GM21381 (cell line): ENCODE measurements at regions not wholly inside any gene's neighbourhood (a gene's known extent, or its start where the extent isn't known, plus 50 kb on each side); places are given as distances from the start of the nearest gene placed in this dataset.
"Not testable (repeated sequence)": the region's sequence is repeated elsewhere in the genome, so short reads cannot be mapped to it uniquely, and the experiment has no call there.

Source experiments
- ATAC-seq: cut with Tn5 transposase; IDR thresholded peaks from one replicate; pipeline ENCODE4 v1.9.1; 2021; ENCODE audit warnings: mild to moderate bottlenecking, moderate library complexity; ENCODE audit not compliant: unreplicated experiment

DNA sequence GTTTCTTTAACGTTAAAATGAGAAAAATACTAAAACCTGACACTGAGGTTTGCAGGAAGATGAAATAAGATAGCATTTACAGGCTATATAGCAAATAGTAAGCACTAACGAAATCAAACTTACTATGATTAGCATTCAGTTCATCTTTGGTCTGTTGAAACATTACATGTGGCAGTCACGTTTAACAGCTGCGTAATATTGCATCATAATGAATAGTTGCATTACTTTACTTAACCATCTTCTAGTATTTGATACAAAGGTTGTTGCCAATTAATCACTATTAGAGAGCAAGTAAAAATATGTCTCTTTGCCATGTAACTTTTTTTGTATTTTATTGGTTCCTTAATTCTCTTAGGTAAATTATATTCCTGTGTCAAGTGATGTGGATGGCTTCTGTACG is 131.8 kb upstream of the GHITM start:
- ATAC-seq: no peak

GRCh38 chr10:84008878-84009277 is 130.4 kb upstream of the GHITM start:
- peak; percentile 62 for ATAC-seq

DNA sequence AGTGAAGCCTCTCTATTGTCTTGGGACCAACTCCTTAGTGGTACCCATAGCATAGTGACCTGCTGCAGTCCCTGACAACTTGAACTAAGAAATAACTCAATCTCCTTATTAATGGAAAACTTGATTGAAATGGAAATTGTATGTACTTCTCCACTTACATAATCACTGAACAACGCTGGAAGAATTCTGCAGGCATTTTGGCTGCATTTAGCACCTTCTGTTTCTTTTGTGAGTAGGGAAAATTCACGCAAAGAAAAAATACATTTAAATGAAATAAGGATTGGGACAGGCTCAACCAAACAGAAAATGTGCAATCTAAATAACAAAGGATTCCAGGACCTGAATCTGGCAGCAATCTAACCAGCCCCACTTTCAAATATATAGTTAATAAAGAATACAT is 126.9 kb upstream of the GHITM start:
- ATAC-seq: no peak

DNA sequence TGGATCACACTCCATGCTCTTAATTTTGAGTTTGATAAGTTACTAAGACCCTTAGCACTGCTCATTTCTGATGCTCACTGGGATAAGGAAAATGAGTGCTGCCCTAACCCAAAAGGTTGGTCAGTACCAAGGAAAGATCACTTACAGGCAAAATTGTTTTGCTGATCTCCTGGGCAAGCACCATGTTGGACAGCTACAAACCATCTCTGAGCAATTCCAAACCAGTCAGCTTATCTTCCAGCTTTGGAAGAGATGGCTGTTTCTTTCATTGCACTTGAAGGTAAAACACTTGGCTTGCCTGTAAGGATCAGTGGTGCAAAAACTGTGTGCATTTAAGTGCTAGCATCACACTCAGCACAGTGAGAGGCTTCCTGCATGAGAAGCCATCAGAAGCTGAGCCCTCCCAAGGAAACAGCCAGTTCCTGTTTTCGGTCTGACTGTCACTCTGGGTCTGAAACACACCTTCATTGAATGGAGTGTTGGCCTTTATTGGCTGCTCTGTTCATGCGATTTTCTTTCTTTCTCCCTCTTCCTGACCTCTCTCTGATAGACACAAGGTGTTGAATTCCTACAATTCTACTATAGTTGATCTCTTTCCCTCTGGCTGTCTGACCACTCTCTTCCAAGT is 126.4 kb upstream of the GHITM start:
- ATAC-seq: peak; percentile 94

DNA sequence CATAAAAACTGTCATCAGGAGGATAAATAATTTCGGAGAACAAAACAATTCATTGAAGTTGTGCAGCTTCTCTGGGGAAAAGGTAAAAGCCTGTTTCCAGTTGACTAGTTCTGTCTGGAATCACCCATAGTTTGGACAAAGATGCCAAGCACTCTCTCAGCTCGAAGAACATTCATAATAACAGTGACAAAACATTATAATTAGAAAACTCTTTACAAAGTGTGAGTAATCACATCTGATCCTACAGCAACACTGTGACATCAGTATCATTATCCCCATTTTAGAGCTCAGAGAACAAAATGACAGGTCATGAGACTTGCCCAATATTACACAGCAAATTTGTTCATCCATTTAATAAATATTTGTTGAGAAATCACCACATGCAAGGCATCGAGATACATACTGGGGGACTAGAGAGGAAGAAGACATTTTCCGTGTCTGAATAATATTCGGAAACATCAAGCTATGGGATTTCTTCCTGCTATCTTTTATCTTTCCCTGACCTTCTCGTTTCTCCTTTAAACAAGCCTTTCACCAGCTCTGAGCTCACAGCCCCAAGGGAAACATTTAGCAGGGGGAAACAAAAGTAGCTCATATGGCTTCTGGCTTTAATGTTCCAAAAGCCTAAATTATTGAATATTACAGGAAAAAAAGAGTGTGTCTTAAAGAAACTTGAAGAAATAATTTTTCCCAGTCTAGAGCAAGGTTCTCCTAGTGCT is 123.3 kb upstream of the GHITM start:
- no peak for ATAC-seq

- no peak for ATAC-seq
Measured at GRCh38 chr10:84018826-84019225, 120.5 kb upstream of the GHITM start.

DNA sequence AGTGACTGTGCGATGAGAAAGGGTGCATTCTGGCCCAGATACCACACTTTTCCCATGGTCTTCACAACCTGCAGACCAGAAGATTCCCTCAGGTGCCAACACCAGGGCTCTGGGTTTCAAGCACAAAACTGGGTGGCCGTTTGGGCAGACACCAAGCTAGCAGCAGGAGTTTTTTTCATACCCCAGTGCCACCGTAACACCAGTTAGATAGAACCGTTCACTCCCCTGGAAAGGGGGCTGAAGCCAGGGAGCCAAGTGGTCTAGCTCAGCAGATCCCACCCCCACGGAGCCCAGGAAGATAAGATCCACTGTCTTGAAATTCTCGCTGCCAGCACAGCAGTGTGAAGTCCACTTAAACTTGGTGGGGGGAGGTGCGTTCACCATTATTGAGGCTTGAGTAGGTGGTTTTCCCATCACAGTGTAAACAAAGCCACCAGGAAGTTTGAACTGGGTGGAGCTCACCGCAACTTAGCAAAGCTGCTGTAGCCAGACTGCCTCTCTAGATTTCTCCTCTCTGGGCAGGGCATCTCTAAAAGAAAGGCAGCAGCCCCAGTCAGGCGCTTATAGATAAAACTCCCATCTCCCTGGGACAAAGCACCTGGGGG is 119.4 kb upstream of the GHITM start:
- not testable (repeated sequence) for ATAC-seq

DNA sequence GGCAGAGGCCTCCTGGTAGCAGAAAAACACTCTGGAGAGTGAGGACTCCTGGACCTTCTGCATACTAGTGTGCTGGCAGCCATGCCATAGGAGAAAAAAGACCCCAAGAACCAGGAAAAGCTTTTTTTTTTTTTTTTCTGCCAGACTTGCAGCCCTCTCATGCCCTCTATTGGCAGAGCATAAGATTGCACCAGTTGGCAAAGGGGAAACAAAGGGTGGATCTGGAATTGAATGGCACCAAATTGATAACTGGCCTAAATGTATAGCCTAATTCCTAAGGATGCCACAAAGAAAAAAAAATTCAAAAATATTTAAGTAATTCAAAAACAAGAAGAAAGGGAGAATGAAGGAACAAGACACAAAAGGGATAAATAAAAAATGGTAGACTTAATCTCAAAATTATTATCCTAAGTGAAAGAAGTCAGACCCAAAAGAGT is 112.5 kb upstream of the GHITM start:
- ATAC-seq: no peak

GRCh38 chr10:84029840-84030239 is 109.5 kb upstream of the GHITM start:
- ATAC-seq: no peak

DNA sequence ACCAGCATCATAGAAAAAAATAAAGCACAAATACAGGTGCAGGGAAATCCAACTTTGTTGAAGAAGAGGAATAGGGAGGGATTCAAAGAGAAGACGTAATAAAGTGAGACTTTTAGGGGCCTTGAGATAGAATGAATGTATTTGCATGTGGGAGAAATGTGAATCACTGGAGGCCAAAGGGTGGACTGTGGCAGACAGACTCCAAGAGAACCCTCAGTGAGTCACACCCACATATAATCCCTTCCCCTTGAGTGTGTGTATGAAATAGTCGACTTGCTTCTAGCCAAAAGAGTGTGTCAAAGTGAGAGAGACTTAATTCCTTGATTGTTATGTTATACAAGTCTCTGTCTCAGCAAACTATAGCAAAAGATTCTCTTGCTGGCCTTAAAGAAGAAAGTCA is 101.3 kb upstream of the GHITM start:
- no peak for ATAC-seq

GRCh38 chr10:84039957-84040356 is 99.4 kb upstream of the GHITM start:
- no peak for ATAC-seq

GRCh38 chr10:84047258-84048010 is 91.9 kb upstream of the GHITM start:
- no peak for ATAC-seq

- no peak for ATAC-seq
Measured at GRCh38 chr10:84049645-84050011, 89.7 kb upstream of the GHITM start.

- no peak for ATAC-seq
Measured at GRCh38 chr10:84053626-84054025, 85.7 kb upstream of the GHITM start.

- no peak for ATAC-seq
Measured at GRCh38 chr10:84054743-84055142, 84.6 kb upstream of the GHITM start.

DNA sequence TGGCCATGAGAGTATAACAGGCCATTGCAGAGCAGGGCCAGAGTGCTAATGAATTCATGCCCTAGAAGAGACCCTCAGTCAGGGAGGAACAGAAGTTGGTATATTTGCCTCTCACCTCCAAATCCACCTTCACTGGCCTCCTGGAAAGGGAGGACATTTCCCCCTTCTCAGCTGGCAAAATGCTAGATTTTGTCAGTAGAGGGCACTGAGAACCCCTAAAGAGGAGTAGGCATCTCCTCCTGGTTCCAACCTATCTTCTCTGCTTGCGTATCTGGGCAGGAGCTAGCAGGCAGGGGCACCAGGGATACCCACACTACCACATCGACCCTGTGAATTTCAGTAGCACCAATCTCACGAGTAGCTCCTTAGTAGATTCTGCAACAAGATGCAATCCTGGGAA is 79.8 kb upstream of the GHITM start:
- ATAC-seq: no peak

GRCh38 chr10:84063440-84063839 is 75.9 kb upstream of the GHITM start:
- ATAC-seq: no peak

GRCh38 chr10:84065804-84066601 is 73.3 kb upstream of the GHITM start:
- ATAC-seq: no peak

DNA sequence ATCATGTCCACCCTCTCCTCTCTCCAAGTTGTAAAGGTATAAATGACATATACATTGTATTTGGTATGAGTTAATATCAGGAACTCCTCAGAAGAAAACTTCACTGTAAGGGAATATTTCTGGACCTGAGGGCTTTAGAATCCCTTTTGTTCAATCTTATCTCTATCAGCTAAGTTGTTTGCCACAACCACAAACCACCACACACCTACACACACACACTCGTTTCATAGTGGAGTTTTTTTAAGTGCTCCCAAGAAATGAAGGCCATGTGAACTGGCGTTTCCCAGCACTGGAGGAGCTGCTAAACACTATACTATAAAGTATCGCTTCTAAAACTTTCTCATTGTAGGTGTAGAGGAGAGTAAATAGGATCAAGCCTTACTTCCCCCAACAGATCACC is 64.8 kb upstream of the GHITM start:
- ATAC-seq: no peak

DNA sequence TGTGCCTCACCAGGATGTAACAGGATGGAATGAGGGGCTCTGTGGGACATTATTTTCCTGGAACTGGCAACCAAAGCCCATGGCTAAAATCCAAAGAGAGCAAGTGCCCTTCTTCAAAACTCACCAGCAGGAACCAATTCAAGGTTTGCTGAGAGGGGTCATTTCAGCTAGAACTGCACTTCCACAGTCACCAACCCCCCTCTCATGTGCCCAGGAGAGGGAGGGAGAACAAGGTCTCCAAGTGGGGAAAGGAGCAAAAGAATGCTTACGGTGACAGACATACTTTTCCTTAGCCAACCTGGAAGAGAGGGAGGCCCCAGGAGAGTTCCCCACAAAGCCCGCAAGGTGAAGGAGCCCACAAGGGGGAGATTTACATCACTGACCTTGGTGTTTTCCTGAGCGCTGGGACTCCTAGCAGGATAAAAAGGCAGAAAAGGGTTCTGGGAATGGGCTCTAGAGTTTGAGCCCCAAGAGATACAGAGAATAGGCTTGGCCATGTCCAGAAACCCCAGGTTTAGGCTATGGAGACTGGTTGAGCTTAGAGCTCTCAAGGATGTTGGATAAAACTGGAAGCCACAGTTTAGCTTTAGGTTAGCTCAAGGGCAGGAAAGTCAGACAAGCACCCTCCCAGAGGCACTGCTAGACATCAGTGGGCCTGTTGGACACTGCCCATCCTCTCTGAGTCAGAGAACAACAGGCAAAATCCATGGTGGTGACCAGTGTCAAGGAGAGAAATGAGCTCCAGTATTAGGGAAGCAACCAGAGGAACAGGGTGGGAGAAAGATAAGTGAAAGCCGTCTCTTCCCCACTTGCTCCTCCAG is 63.9 kb upstream of the GHITM start:
- ATAC-seq: no peak
